GM21423 (cell line): ENCODE measurements at regions not wholly inside any gene's neighbourhood (a gene's known extent, or its start where the extent isn't known, plus 50 kb on each side); places are given as distances from the start of the nearest gene placed in this dataset.

ENCODE experiments used
- ATAC-seq: cut with Tn5 transposase; IDR thresholded peaks from one replicate; pipeline ENCODE4 v1.9.1; 2021; ENCODE audit warnings: mild to moderate bottlenecking, moderate library complexity; ENCODE audit not compliant: unreplicated experiment

- no peak for ATAC-seq
These were observed 439.2 kb downstream of the SETBP1 start for GRCh38 chr18:45119876-45120275.

- no peak for ATAC-seq
These were observed 440.5 kb downstream of the SETBP1 start for GRCh38 chr18:45121146-45121545.

- no peak for ATAC-seq
These were observed 441.8 kb downstream of the SETBP1 start for GRCh38 chr18:45122506-45122905.

- no peak for ATAC-seq
These were observed 446.7 kb downstream of the SETBP1 start for GRCh38 chr18:45127405-45127804.

GRCh38 chr18:45133276-45133675 is 452.6 kb downstream of the SETBP1 start:
- no peak for ATAC-seq

- ATAC-seq = no peak
These were observed 455.8 kb downstream of the SETBP1 start for GRCh38 chr18:45136381-45137086.

GRCh38 chr18:45137087-45137419 is 456.4 kb downstream of the SETBP1 start:
- ATAC-seq = no peak

- ATAC-seq = no peak
These were observed 458.8 kb downstream of the SETBP1 start for GRCh38 chr18:45139478-45139877.

GRCh38 chr18:45142868-45143267 is 462.2 kb downstream of the SETBP1 start:
- no peak for ATAC-seq

- ATAC-seq = no peak
These were observed 465.6 kb upstream of the SLC14A2 start for GRCh38 chr18:45149712-45150111.

- ATAC-seq = no peak
These were observed 463.6 kb upstream of the SLC14A2 start for GRCh38 chr18:45151645-45152044.

GRCh38 chr18:45155526-45155925 is 459.8 kb upstream of the SLC14A2 start:
- ATAC-seq = no peak

- ATAC-seq = no peak
These were observed 458.3 kb upstream of the SLC14A2 start for GRCh38 chr18:45156946-45157345.

- ATAC-seq = no peak
These were observed 457.7 kb upstream of the SLC14A2 start for GRCh38 chr18:45157576-45157975.

- ATAC-seq = peak; percentile 81
These were observed 453.4 kb upstream of the SLC14A2 start for GRCh38 chr18:45161850-45162249.

GRCh38 chr18:45163871-45164270 is 451.4 kb upstream of the SLC14A2 start:
- no peak for ATAC-seq

- ATAC-seq = no peak
These were observed 450.7 kb upstream of the SLC14A2 start for GRCh38 chr18:45164551-45164950.

- no peak for ATAC-seq
These were observed 450.0 kb upstream of the SLC14A2 start for GRCh38 chr18:45165176-45165713.

- no peak for ATAC-seq
These were observed 449.4 kb upstream of the SLC14A2 start for GRCh38 chr18:45165871-45166270.

GRCh38 chr18:45166341-45166835 is 448.9 kb upstream of the SLC14A2 start:
- ATAC-seq = no peak

- no peak for ATAC-seq
These were observed 448.3 kb upstream of the SLC14A2 start for GRCh38 chr18:45166836-45167551.

- ATAC-seq = no peak
These were observed 447.5 kb upstream of the SLC14A2 start for GRCh38 chr18:45167631-45168280.
